ENCODE measurements at regions not wholly inside any gene's neighbourhood (a gene's known extent, or its start where the extent isn't known, plus 50 kb on each side); places are given as distances from the start of the nearest gene placed in this dataset.
A peak's percentile ranks its signal among the peaks of the same experiment; 100 is the strongest.

- no peak for DNase-seq (ENCODE audit: low spot score)
Measured at GRCh38 chr3:10583798-10584708, 78.7 kb upstream of the ATP2B2 start.

GRCh38 chr3:10585945-10586344 lies 80.6 kb upstream of the ATP2B2 start:
- DNase-seq (ENCODE audit: low spot score) = no peak

- DNase-seq (ENCODE audit: low spot score) = peak; percentile 40
Measured at GRCh38 chr3:10594915-10595314, 89.5 kb upstream of the ATP2B2 start.

- no peak for DNase-seq (ENCODE audit: low spot score)
Measured at GRCh38 chr3:10596746-10597448, 91.5 kb upstream of the ATP2B2 start.

GRCh38 chr3:10597733-10598132 lies 92.3 kb upstream of the ATP2B2 start:
- DNase-seq (ENCODE audit: low spot score) = no peak

GRCh38 chr3:10599017-10599416 lies 93.6 kb upstream of the ATP2B2 start:
- no peak for DNase-seq (ENCODE audit: low spot score)

- no peak for DNase-seq (ENCODE audit: low spot score)
Measured at GRCh38 chr3:10599444-10599843, 94.1 kb upstream of the ATP2B2 start.

GRCh38 chr3:10600296-10600714 lies 94.9 kb upstream of the ATP2B2 start:
- no peak for DNase-seq (ENCODE audit: low spot score)

- DNase-seq (ENCODE audit: low spot score) = no peak
Measured at GRCh38 chr3:10600726-10601125, 95.3 kb upstream of the ATP2B2 start.

GRCh38 chr3:10601151-10601856 lies 95.9 kb upstream of the ATP2B2 start:
- DNase-seq (ENCODE audit: low spot score) = no peak

GRCh38 chr3:10601857-10602230 lies 96.5 kb upstream of the ATP2B2 start:
- no peak for DNase-seq (ENCODE audit: low spot score)

GRCh38 chr3:10602271-10602670 lies 96.9 kb upstream of the ATP2B2 start:
- no peak for DNase-seq (ENCODE audit: low spot score)

- DNase-seq (ENCODE audit: low spot score) = no peak
Measured at GRCh38 chr3:10602769-10603768, 97.7 kb upstream of the ATP2B2 start.

GRCh38 chr3:10609134-10609533 lies 103.7 kb upstream of the ATP2B2 start:
- no peak for DNase-seq (ENCODE audit: low spot score)

- no peak for DNase-seq (ENCODE audit: low spot score)
Measured at GRCh38 chr3:10614168-10614567, 108.8 kb upstream of the ATP2B2 start.

- DNase-seq (ENCODE audit: low spot score) = no peak
Measured at GRCh38 chr3:10615715-10616114, 110.3 kb upstream of the ATP2B2 start.

- DNase-seq (ENCODE audit: low spot score) = no peak
Measured at GRCh38 chr3:10616321-10616720, 110.9 kb upstream of the ATP2B2 start.

GRCh38 chr3:10619989-10620832 lies 114.8 kb upstream of the ATP2B2 start:
- DNase-seq (ENCODE audit: low spot score) = no peak

- no peak for DNase-seq (ENCODE audit: low spot score)
Measured at GRCh38 chr3:10620833-10621082, 115.4 kb upstream of the ATP2B2 start.

- DNase-seq (ENCODE audit: low spot score) = no peak
Measured at GRCh38 chr3:10623578-10624275, 118.3 kb upstream of the ATP2B2 start.

Data from SK-N-DZ (cell line).